Fibroblast of lung (primary cell): ENCODE measurements at regions not wholly inside any gene's neighbourhood (a gene's known extent, or its start where the extent isn't known, plus 50 kb on each side); places are given as distances from the start of the nearest gene placed in this dataset.
"Not testable (repeated sequence)": the region's sequence is repeated elsewhere in the genome, so short reads cannot be mapped to it uniquely, and the experiment has no call there.

Experiments
- DNase-seq, 2 donors: peaks; one replicate each; pipeline versions ENCODE4 v3.0.0 to v3.0.0-alpha.2; 2010; ENCODE audit warnings: low read depth in 2 of 2
- H2AFZ ChIP-seq: 2 replicates; pipeline ENCODE4 v1.5.1; 2012; ENCODE audit warnings: low read length, control low read depth, inconsistent platforms
- H3K27ac ChIP-seq: 2 replicates; pipeline ENCODE4 v1.5.1; 2011; ENCODE audit warnings: low read length, control low read depth; ENCODE audit not compliant: insufficient read depth
- H3K27me3 ChIP-seq: 2 replicates; pipeline ENCODE4 v1.5.1; 2011; ENCODE audit warnings: mild to moderate bottlenecking, low read length; ENCODE audit not compliant: control insufficient read depth, insufficient read depth
- H3K36me3 ChIP-seq: 2 replicates; pipeline ENCODE4 v1.5.1; 2011; ENCODE audit warnings: low read length; ENCODE audit not compliant: control insufficient read depth, insufficient read depth
- H3K4me1 ChIP-seq: 2 replicates; pipeline ENCODE4 v1.5.1; 2011; ENCODE audit warnings: low read length; ENCODE audit not compliant: control insufficient read depth, insufficient read depth; ENCODE audit errors: extremely low read depth
- H3K4me2 ChIP-seq: 2 replicates; pipeline ENCODE4 v1.5.1; 2011; ENCODE audit warnings: low read length, control low read depth; ENCODE audit not compliant: insufficient read depth; ENCODE audit errors: extremely low read depth
- H3K4me3 ChIP-seq, 4 experiments: fragments of 200-600 bp in 1 of 4; sonication (generic) in 1 of 4; replicated peaks in 1 of 4; 2 replicates each; pipeline ENCODE4 v1.5.1; 2011 to 2016; ENCODE audit warnings: low read length in 4 of 4, low read depth in 3 of 4, mild to moderate bottlenecking in 3 of 4, control low read depth in 2 of 4, inconsistent platforms in 1 of 4, mixed read lengths in 1 of 4; ENCODE audit not compliant: insufficient read depth in 1 of 4; ENCODE audit errors: control extremely low read depth in 1 of 4
- H3K79me2 ChIP-seq: 2 replicates; pipeline ENCODE4 v1.5.1; 2012; ENCODE audit warnings: mild to moderate bottlenecking, low read length, inconsistent platforms; ENCODE audit not compliant: control insufficient read depth, insufficient read depth
- H3K9ac ChIP-seq: 2 replicates; pipeline ENCODE4 v1.5.1; 2011; ENCODE audit warnings: mild to moderate bottlenecking, low read length, control low read depth; ENCODE audit not compliant: insufficient read depth
- H3K9me3 ChIP-seq: 2 replicates; pipeline ENCODE4 v1.5.1; 2012; ENCODE audit warnings: low read depth, low read length; ENCODE audit not compliant: control insufficient read depth, insufficient read depth
- H4K20me1 ChIP-seq: 2 replicates; pipeline ENCODE4 v1.5.1; 2011; ENCODE audit warnings: low read length; ENCODE audit not compliant: control insufficient read depth, insufficient read depth; ENCODE audit errors: extremely low read depth
- EZH2 ChIP-seq: IDR thresholded peaks from 2 replicates; pipeline ENCODE4 v1.5.1; 2012; ENCODE audit warnings: low read length, control low read depth, mild to moderate bottlenecking; ENCODE audit errors: missing control alignments
- TF ChIP-seq, protein P1 (sequence below), 2 donors: IDR thresholded peaks in 1 of 2; conservative IDR thresholded peaks in 1 of 2; 1 replicate in 1 of 2; 2 replicates in 1 of 2; pipeline ENCODE4 v1.5.1; 2011 to 2012; ENCODE audit warnings: low read length in 2 of 2, control low read depth in 1 of 2, inconsistent platforms in 1 of 2, low read depth in 1 of 2, mild to moderate bottlenecking in 1 of 2

DNA sequence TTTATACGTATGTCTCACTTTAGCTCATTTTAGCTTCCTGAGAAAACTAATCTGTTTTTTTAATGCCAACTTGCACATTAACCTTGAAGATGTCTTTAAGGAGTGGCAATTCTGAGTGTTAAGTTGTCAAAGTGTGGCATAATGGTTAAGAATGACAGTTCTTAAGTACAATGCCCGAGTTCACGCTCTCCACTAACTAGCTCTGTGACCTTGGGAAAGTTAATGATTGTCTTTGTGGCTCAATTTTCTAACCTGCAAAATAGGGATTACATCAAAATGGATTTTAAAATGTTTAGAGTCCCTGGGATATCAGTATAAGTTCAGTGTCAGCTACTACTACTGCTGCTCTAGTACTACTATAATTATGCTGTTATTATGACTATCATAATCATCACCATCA, 409.7 kb downstream of the SOCS6 start:
- DNase-seq: no peak
- TF ChIP-seq, protein P1, sequence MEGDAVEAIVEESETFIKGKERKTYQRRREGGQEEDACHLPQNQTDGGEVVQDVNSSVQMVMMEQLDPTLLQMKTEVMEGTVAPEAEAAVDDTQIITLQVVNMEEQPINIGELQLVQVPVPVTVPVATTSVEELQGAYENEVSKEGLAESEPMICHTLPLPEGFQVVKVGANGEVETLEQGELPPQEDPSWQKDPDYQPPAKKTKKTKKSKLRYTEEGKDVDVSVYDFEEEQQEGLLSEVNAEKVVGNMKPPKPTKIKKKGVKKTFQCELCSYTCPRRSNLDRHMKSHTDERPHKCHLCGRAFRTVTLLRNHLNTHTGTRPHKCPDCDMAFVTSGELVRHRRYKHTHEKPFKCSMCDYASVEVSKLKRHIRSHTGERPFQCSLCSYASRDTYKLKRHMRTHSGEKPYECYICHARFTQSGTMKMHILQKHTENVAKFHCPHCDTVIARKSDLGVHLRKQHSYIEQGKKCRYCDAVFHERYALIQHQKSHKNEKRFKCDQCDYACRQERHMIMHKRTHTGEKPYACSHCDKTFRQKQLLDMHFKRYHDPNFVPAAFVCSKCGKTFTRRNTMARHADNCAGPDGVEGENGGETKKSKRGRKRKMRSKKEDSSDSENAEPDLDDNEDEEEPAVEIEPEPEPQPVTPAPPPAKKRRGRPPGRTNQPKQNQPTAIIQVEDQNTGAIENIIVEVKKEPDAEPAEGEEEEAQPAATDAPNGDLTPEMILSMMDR (conservative IDR thresholded peaks at IDR 0.05 in 1 of 2, IDR thresholded peaks at IDR 0.05 in 1 of 2; ENCODE audit: low read depth in 1 of 2, low read length in 2 of 2): no peak
- TF ChIP-seq EZH2: no peak
- no peaks in the 10 kb centered on the region for H3K36me3 ChIP-seq

GRCh38 chr18:70693246-70693645, 404.4 kb downstream of the SOCS6 start:
- H3K36me3 ChIP-seq: no peaks in the 10 kb centered on the region
- H3K4me2 ChIP-seq: no peak overlapping the region
- no peak overlapping the region for H3K9ac ChIP-seq
- no peaks in the 10 kb centered on the region for H3K27me3 ChIP-seq
- H3K79me2 ChIP-seq: no peaks in the 10 kb centered on the region
- H4K20me1 ChIP-seq: no peaks in the 10 kb centered on the region
- no peak overlapping the region for H3K27ac ChIP-seq
- no peak overlapping the region for H2AFZ ChIP-seq
- no peak overlapping the region for H3K4me3 ChIP-seq
- no peaks in the 10 kb centered on the region for H3K9me3 ChIP-seq
- TF ChIP-seq, protein P1 (conservative IDR thresholded peaks at IDR 0.05 in 1 of 2, IDR thresholded peaks at IDR 0.05 in 1 of 2; ENCODE audit: low read depth in 1 of 2, low read length in 2 of 2): no peak
- no peak for TF ChIP-seq EZH2
- no peaks in the 10 kb centered on the region for H3K4me1 ChIP-seq
- peak in 1 of 2 donors; percentile 3 for DNase-seq

More for the DNA sequence above, 409.7 kb downstream of the SOCS6 start:
- H3K79me2 ChIP-seq: no peaks in the 10 kb centered on the region
- H3K9me3 ChIP-seq: no peaks in the 10 kb centered on the region
- H3K9ac ChIP-seq: no peak overlapping the region
- no peaks in the 10 kb centered on the region for H3K4me1 ChIP-seq
- H3K4me3 ChIP-seq: no peak overlapping the region
- no peak overlapping the region for H3K4me2 ChIP-seq
- no peaks in the 10 kb centered on the region for H3K27me3 ChIP-seq
- H2AFZ ChIP-seq: no peak overlapping the region
- no peaks in the 10 kb centered on the region for H4K20me1 ChIP-seq
- H3K27ac ChIP-seq: no peak overlapping the region

- H2AFZ ChIP-seq, H3K9ac ChIP-seq, H3K4me2 ChIP-seq, H3K4me3 ChIP-seq, H3K79me2 ChIP-seq, H3K4me1 ChIP-seq, H3K9me3 ChIP-seq, H3K27ac ChIP-seq, H4K20me1 ChIP-seq, H3K27me3 ChIP-seq, H3K36me3 ChIP-seq, DNase-seq: not testable (repeated sequence)
Measured at GRCh38 chr18:70689765-70690164, 400.9 kb downstream of the SOCS6 start.
